Endodermal cell (in vitro differentiated cells): ENCODE measurements at regions not wholly inside any gene's neighbourhood (a gene's known extent, or its start where the extent isn't known, plus 50 kb on each side); places are given as distances from the start of the nearest gene placed in this dataset.

Experiments
- DNase-seq: peaks from one replicate; pipeline ENCODE4 v3.0.0-alpha.2; 2017
- H3K27ac ChIP-seq: 2 replicates; pipeline ENCODE4 v1.5.1; 2013; ENCODE audit warnings: mild to moderate bottlenecking, low read depth, low read length, moderate library complexity
- H3K27me3 ChIP-seq: 2 replicates; pipeline ENCODE4 v1.6.1; 2013; ENCODE audit warnings: mild to moderate bottlenecking, low read length, moderate library complexity; ENCODE audit not compliant: insufficient read depth, control insufficient read depth, poor library complexity, severe bottlenecking
- H3K36me3 ChIP-seq: 2 replicates; pipeline ENCODE4 v1.7.0; 2013; ENCODE audit warnings: mild to moderate bottlenecking, low read length, moderate library complexity; ENCODE audit not compliant: control insufficient read depth, insufficient read depth
- H3K4me1 ChIP-seq: one replicate; pipeline ENCODE4 v1.7.0; 2013; ENCODE audit warnings: low read length; ENCODE audit not compliant: control insufficient read depth, insufficient read depth
- H3K4me3 ChIP-seq: 2 replicates; pipeline ENCODE4 v1.5.1; 2013; ENCODE audit warnings: mild to moderate bottlenecking, low read length, moderate library complexity
- H3K9ac ChIP-seq: 2 replicates; pipeline ENCODE4 v1.6.1; 2013; ENCODE audit warnings: mild to moderate bottlenecking, low read length, moderate library complexity; ENCODE audit not compliant: poor library complexity, severe bottlenecking; ENCODE audit errors: extremely low read depth
- H3K9me3 ChIP-seq: 2 replicates; pipeline ENCODE4 v1.6.1; 2013; ENCODE audit warnings: mild to moderate bottlenecking, low read length, moderate library complexity; ENCODE audit not compliant: control insufficient read depth
- H3K27ac Mint-ChIP-seq: 2 replicates; pipeline ENCODE4 v1.8.0; 2020; ENCODE audit warnings: mixed read lengths
- H3K27me3 Mint-ChIP-seq: 2 replicates; pipeline ENCODE4 v1.8.0; 2021; ENCODE audit warnings: mild to moderate bottlenecking, mixed read lengths; ENCODE audit not compliant: insufficient read depth
- H3K36me3 Mint-ChIP-seq: 2 replicates; pipeline ENCODE4 v1.8.0; 2020; ENCODE audit warnings: low read depth, mixed read lengths
- H3K4me1 Mint-ChIP-seq: 2 replicates; pipeline ENCODE4 v1.8.0; 2020; ENCODE audit warnings: mixed read lengths
- H3K4me3 Mint-ChIP-seq: 2 replicates; pipeline ENCODE4 v1.8.0; 2020; ENCODE audit warnings: mild to moderate bottlenecking, moderate library complexity, mixed read lengths
- H3K9me3 Mint-ChIP-seq: 2 replicates; pipeline ENCODE4 v1.8.0; 2020; ENCODE audit warnings: mild to moderate bottlenecking, mixed read lengths
- CTCF ChIP-seq: fragments of 200-600 bp; sonication (generic); conservative IDR thresholded peaks from 2 replicates; pipeline ENCODE4 v1.5.0; 2021; ENCODE audit warnings: antibody characterized with exemption, mild to moderate bottlenecking
- WGBS, 2 experiments: methylation state at CpG; one replicate each; pipeline versions ENCODE4 v1.1.5 to v1.1.7; 2013; ENCODE audit warnings: missing lambda C conversion rate in 2 of 2, mixed read lengths in 1 of 2; ENCODE audit not compliant: insufficient coverage in 1 of 2, insufficient read length in 1 of 2; 5-methylcytosine and 5-hydroxymethylcytosine counted together

- H3K4me3 Mint-ChIP-seq = no peak overlapping the region
- H3K9me3 ChIP-seq = no peaks in the 10 kb centered on the region
- TF ChIP-seq CTCF = no peak
- 67 to 81% methylated on average over 3 to 4 of the region's 4 CpGs for WGBS, 2 experiments
- H3K27me3 Mint-ChIP-seq = peaks cover 2% of the 10 kb centered on the region
- no peak overlapping the region for H3K27ac Mint-ChIP-seq
- H3K9me3 Mint-ChIP-seq = peaks cover 20% of the 10 kb centered on the region
- no peak overlapping the region for H3K9ac ChIP-seq
- H3K36me3 Mint-ChIP-seq = no peaks in the 10 kb centered on the region
- no peak overlapping the region for H3K4me3 ChIP-seq
- H3K27ac ChIP-seq = no peak overlapping the region
- no peaks in the 10 kb centered on the region for H3K4me1 ChIP-seq
- H3K4me1 Mint-ChIP-seq = no peaks in the 10 kb centered on the region
- no peaks in the 10 kb centered on the region for H3K36me3 ChIP-seq
- H3K27me3 ChIP-seq = no peaks in the 10 kb centered on the region
- no peak for DNase-seq
Measured at GRCh38 chr1:227399152-227399730, 80.9 kb upstream of the CDC42BPA start.

GRCh38 chr1:227397354-227397978 lies 79.2 kb upstream of the CDC42BPA start:
- no peaks in the 10 kb centered on the region for H3K27me3 ChIP-seq
- no peaks in the 10 kb centered on the region for H3K9me3 ChIP-seq
- H3K36me3 ChIP-seq = no peaks in the 10 kb centered on the region
- TF ChIP-seq CTCF = no peak
- no peak overlapping the region for H3K9ac ChIP-seq
- H3K4me3 ChIP-seq = no peak overlapping the region
- WGBS, 2 experiments = 90 to 96% methylated on average over 4 to 5 of the region's 5 CpGs
- no peak overlapping the region for H3K27ac ChIP-seq
- DNase-seq = no peak
- Mint-ChIP-seq H3K27ac (no peak overlapping the region), H3K9me3 (peaks cover 18% of the 10 kb centered on the region), H3K4me3 (no peak overlapping the region), H3K36me3 (no peaks in the 10 kb centered on the region), H3K4me1 (no peaks in the 10 kb centered on the region), H3K27me3 (peaks cover 2% of the 10 kb centered on the region)
- no peaks in the 10 kb centered on the region for H3K4me1 ChIP-seq

- Mint-ChIP-seq H3K36me3 (no peaks in the 10 kb centered on the region), H3K4me3 (no peak overlapping the region), H3K27me3 (peaks cover 2% of the 10 kb centered on the region), H3K9me3 (peaks cover 12% of the 10 kb centered on the region), H3K27ac (no peak overlapping the region), H3K4me1 (peaks cover 1% of the 10 kb centered on the region)
- Histone ChIP-seq H3K27ac (no peak overlapping the region), H3K4me1 (no peaks in the 10 kb centered on the region), H3K4me3 (no peak overlapping the region), H3K9ac (no peak overlapping the region), H3K36me3 (no peaks in the 10 kb centered on the region), H3K9me3 (no peaks in the 10 kb centered on the region), H3K27me3 (no peaks in the 10 kb centered on the region)
- DNase-seq = no peak
- no peak for TF ChIP-seq CTCF
- 88 to 93% methylated on average over 3 to 8 of the region's 8 CpGs for WGBS, 2 experiments
Measured at GRCh38 chr1:227396539-227397353, 78.5 kb upstream of the CDC42BPA start.
